ENCODE measurements at regions not wholly inside any gene's neighbourhood (a gene's known extent, or its start where the extent isn't known, plus 50 kb on each side); places are given as distances from the start of the nearest gene placed in this dataset.

DNA sequence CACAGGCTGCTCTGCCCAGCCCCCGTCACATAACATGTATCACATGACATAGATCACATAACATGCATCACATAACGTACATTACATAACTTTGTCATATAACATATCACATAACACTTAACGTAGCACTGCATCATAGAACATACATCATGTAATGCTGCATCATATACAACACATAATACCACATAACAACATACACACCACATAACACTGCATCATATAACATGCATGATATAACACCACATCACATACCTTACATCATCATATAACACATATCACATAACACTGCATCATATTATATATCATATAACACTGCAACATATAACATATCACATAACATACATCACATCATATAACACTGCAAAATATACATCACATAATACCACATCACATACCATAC lies 83.8 kb downstream of the AXIN2 start:
- no peak for DNase-seq

- DNase-seq, result no peak
Measured at GRCh38 chr17:65474660-65475059, 86.8 kb downstream of the AXIN2 start.

DNA sequence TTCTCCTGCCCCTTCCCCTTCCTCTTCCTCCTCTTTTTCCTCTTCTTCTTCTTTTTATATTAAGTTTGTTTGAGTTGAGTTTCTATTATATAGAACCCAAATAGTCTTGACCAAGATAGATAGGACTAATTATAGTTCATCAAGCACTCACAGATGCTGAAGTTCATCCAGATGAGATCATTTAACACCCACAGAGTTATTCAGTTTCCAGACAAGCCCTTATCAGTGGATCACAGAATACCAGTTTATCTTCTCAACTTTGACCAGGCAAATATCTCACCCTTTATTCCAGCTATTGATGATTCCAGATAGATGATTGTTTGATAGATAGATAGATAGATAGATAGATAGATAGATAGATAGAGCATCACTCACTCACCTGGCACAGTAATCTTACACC lies 87.5 kb downstream of the AXIN2 start:
- DNase-seq, result no peak

DNA sequence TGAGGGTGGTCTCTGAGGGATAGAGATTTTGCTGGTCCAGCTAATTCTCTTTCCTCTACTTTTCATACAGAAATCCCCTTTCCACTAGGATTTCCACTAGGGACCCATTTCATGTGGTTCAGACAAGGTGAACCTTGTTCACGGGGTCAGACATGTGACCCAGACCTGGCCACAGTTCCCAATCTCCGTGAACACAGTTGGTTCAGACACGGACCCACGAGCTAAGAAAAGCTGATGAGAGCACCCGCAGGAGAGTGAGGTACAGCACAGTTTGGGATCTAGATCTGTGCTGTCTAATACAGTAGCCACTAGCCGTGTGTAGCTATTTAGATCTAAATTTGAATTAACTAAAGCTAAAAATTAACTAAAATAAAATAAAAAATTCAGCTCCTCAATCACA lies 88.1 kb downstream of the AXIN2 start:
- DNase-seq, result no peak

DNA sequence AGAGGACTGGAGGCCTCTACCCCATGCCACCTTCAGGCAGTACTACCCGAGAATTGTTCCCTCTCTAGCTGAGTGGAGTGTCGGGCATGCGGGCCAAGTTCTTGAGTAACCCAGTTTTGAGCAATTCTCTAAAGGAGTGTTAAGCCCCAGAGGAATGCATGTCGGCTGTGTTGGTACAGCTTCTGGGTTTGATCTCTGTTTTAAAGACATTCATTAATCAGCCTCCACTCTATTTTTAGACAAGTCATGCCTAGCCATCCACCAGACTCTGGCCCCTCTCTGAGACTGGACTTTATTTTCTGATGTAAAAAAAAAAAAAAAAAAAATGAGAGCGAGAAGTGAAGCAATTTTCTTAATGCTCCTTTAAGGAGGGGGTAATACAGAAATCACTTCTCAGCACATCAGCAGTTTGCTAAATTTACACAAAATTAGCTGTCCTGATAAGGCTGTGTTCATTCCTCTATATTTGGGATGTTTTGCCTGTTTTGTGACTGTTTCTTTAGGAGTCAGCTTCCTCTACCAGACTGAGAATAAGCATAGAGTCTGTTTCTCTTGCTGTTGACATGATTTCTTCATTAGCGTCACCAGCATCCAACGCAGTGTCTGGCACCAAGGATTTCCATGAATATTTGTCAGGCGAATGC lies 88.7 kb downstream of the AXIN2 start:
- no peak for DNase-seq

DNA sequence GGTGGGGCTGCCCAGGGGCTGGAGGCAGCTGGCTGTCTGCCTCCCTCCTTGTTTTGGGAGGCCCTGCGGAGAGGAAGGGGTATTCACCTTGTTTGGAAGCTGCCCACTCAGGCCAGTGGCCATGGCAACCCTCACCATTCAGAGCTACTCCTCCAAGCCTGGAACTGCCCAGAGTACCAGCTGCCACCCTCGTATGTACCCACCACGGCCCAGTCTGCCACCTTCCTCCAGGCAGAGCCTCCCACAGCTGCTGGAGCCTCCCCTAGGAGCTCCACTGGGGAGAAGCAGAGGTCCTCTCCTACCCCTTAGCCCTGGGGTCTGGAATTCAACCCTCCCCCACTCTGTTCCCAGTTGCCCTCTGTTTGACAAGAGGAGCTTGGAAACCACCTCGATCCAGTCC lies 90.7 kb downstream of the AXIN2 start:
- DNase-seq, result no peak

GRCh38 chr17:65468321-65468720 lies 93.1 kb downstream of the AXIN2 start:
- no peak for DNase-seq

DNA sequence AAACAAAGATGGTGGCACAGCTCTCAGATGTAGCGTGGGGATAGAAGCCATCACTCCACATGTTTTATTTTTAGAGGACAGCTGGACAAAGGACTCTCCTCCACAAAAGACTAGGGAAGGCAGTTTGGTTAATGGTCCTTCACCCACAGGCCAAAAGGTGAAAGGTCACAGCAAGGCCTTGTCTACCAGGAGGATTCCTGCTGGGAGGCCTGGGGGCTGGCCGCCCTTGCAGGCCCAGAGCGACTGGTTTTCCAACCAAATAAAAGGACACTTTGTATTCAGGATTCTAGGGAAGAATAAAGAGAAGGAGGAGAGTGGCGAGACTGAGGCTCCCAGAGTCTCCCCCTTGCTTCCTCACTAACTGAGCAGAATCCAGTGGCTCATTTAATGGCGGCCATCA lies 94.3 kb downstream of the AXIN2 start:
- DNase-seq, result no peak

- no peak for DNase-seq
Measured at GRCh38 chr17:65466547-65466946, 94.9 kb downstream of the AXIN2 start.

GRCh38 chr17:65463242-65463641 lies 98.2 kb downstream of the AXIN2 start:
- no peak for DNase-seq

DNA sequence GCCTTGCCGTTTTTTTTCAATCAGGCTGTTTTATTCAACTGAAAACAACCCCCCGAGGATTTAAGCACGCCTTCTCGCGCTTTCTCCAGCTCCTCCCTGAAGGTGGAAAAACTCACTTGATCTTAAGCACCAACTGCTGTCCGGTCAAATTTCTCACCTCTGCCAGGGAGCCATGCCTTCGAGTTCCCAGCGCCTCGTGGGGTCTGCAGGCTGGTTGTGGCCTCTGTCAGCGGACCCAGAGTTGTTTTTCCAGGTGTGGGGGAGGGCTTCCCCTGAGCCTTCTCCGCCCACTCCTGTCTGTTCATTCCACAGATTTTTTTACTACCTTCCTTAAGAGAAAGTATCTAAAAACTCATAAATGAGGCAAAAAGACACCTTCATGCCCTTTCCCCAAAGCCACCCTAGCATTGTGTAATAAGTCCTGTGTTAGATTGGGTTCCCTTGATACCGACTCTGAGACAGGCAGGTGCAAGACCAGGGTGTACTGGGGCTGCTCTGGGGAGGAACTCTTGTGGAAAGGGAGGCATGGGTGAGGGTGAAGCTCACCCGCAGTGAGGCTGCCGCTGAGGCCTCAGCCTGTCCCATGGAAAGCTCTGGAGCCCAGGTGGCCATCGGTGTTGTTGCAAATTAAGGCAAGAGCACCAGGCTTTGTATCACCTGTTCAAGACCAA lies 101.6 kb downstream of the AXIN2 start:
- no peak for DNase-seq

DNA sequence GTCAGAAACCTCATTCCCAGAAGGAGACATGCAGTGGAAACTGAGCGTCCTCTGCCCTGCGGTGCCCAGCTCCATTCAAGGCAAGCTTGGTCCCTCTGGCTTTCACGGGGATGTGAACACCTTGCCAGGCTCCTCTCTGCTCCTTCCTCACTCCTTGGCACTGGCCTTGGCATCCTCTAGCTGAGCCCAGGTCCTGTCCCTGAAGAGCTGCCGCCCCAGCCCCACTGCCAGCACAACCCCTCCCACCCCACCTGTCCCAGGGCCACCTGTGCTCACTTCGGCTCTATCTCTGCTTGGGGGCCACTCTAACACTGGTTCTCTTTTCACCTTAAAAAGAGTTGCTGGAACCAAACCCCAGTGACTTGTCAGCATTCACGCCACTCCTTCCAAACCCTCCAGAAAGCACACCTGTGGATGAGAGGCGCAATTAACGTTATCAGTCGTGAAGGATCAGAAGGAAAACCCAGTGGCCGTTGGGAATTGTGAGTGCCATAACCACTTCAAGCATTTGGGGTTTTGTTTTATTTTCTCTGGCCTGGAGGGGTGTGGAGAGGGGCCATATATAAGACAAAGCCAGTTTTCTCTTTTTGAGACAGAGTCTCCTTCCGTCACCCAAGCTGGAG lies 103.7 kb downstream of the AXIN2 start:
- DNase-seq, result no peak

DNA sequence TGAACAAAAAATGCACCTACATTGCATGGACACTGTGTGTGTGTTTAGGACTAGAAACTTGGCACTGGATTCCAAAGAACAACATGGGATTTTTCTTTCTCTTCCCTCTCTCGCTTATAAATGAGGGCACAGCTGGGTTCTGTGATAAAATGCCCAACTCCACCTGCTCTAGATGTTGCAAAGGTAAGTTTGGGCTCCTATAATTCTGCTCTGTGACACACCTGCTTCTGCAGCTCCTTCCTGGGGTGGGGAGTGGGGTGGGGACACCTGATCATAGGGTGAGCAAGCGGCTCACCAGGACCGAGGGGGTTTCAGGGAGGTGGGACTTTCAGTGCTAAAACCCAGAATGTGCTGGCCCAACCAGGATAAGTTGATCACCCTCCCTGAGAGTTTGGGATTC lies 104.3 kb downstream of the AXIN2 start:
- no peak for DNase-seq

GRCh38 chr17:65456368-65457151 lies 104.9 kb downstream of the AXIN2 start:
- DNase-seq, result no peak

- DNase-seq, result no peak
Measured at GRCh38 chr17:65455972-65456343, 105.5 kb downstream of the AXIN2 start.

GRCh38 chr17:65455154-65455971 lies 106.1 kb downstream of the AXIN2 start:
- DNase-seq, result no peak

- DNase-seq, result no peak
Measured at GRCh38 chr17:65453204-65453931, 108.1 kb downstream of the AXIN2 start.

GRCh38 chr17:65449495-65449894 lies 112.0 kb downstream of the AXIN2 start:
- DNase-seq, result no peak

DNA sequence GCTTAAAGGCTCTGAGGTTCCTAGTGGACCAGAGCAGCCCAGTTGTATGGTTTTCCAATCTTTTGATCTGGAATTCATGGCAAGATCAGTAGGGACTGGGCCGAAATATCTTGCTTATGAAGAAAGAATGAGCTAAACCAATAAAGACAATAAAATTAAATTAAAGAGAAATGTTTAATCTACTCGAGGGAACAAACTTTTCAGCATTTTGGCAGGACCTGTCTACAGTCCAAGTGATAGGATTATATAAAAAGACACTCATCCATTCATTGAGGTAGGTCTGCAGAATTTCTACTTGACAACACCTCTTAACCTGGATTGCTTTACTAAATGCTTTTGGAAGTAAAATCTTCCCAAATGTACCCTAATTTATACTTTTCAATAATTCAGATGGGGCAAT lies 113.6 kb downstream of the AXIN2 start:
- no peak for DNase-seq

GRCh38 chr17:65446838-65447526 lies 114.5 kb downstream of the AXIN2 start:
- no peak for DNase-seq

GRCh38 chr17:65446043-65446442 lies 115.4 kb downstream of the AXIN2 start:
- no peak for DNase-seq

DNA sequence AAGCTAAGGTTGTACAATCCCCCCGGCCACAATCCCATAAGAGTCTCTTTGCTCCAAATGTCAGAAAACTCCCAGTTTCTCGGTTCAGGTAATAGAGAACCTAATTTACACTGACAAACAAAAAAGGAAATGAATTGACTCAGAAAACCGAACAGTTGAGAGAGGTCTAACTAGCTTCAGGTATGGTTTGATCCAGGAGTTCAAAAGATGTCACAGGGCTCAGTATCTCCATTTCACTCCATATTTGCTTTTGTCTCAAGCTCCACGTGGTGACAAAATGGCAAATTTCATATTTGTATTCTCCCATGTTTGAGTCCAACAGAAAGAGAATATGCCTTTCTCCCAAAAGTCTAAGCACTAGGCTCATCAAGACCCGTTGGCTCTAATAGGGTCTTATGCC lies 117.4 kb downstream of the AXIN2 start:
- no peak for DNase-seq
